SKM-1 treated with dmso at 0.1 percent for 144 hours (cell line): ENCODE measurements at regions not wholly inside any gene's neighbourhood (a gene's known extent, or its start where the extent isn't known, plus 50 kb on each side); places are given as distances from the start of the nearest gene placed in this dataset.

Source experiments
- DNase-seq: peaks from one replicate; lab custom pipeline; 2025; ENCODE audit not compliant: unreplicated experiment; lab: John Stamatoyannopoulos, UW

GRCh38 chr2:7976206-7976605 is 705.6 kb upstream of the ID2 start:
- no peak for DNase-seq

- no peak for DNase-seq
Observed at GRCh38 chr2:7977981-7978380, 703.9 kb upstream of the ID2 start.

- DNase-seq: no peak
Observed at GRCh38 chr2:7982054-7982453, 699.8 kb upstream of the ID2 start.

- DNase-seq: no peak
Observed at GRCh38 chr2:7983451-7983850, 698.4 kb upstream of the ID2 start.

GRCh38 chr2:7983912-7984311 is 697.9 kb upstream of the ID2 start:
- no peak for DNase-seq

- DNase-seq: no peak
Observed at GRCh38 chr2:7984693-7985353, 697.0 kb upstream of the ID2 start.

- DNase-seq: no peak
Observed at GRCh38 chr2:7986431-7986830, 695.4 kb upstream of the ID2 start.

- DNase-seq: no peak
Observed at GRCh38 chr2:7987992-7988391, 693.9 kb upstream of the ID2 start.

GRCh38 chr2:7988440-7988839 is 693.4 kb upstream of the ID2 start:
- no peak for DNase-seq

- no peak for DNase-seq
Observed at GRCh38 chr2:7989823-7990222, 692.0 kb upstream of the ID2 start.

GRCh38 chr2:7992612-7993602 is 688.9 kb upstream of the ID2 start:
- DNase-seq: no peak

GRCh38 chr2:7994397-7994951 is 687.4 kb upstream of the ID2 start:
- DNase-seq: no peak

GRCh38 chr2:7997279-7997678 is 684.6 kb upstream of the ID2 start:
- no peak for DNase-seq

GRCh38 chr2:7999683-8000476 is 682.0 kb upstream of the ID2 start:
- no peak for DNase-seq

GRCh38 chr2:8000870-8001269 is 681.0 kb upstream of the ID2 start:
- DNase-seq: peak; percentile 3

GRCh38 chr2:8002765-8003393 is 679.0 kb upstream of the ID2 start:
- no peak for DNase-seq

GRCh38 chr2:8003462-8004075 is 678.3 kb upstream of the ID2 start:
- no peak for DNase-seq

- peak; percentile 30 for DNase-seq
Observed at GRCh38 chr2:8004250-8004681, 677.6 kb upstream of the ID2 start.

- DNase-seq: no peak
Observed at GRCh38 chr2:8006181-8006580, 675.7 kb upstream of the ID2 start.

GRCh38 chr2:8006626-8007025 is 675.2 kb upstream of the ID2 start:
- DNase-seq: no peak
